ENCODE measurements at regions not wholly inside any gene's neighbourhood (a gene's known extent, or its start where the extent isn't known, plus 50 kb on each side); places are given as distances from the start of the nearest gene placed in this dataset.

- TF ChIP-seq CHD4 (IDR thresholded peaks at IDR 0.05; ENCODE audit: borderline replicate concordance) (no peak), MYC (IDR thresholded peaks at IDR 0.05; ENCODE audit: borderline replicate concordance, low read length) (no peak)
Observed at GRCh38 chr1:219298571-219299148, 125.0 kb downstream of the LYPLAL1 start.

Data from A549 (cell line).